ENCODE measurements at regions not wholly inside any gene's neighbourhood (a gene's known extent, or its start where the extent isn't known, plus 50 kb on each side); places are given as distances from the start of the nearest gene placed in this dataset.

DNA sequence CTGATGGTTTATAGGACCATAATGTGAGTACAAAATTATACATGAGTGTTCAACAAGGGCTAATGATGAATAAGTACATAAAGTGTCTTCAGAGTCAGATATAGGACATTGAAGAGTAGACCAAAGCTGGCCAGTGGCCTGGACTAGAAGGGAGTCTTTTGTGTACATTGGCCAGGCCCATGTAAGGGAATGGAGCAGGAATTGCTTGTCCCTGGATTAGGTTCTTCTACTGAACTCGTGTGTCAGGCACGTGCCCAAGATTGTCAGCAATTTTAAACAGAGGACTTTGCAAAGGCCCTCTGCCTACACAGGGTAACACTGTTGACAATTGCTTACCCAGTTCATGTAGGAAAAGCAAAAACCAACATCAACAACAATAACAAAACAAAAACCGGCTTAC is 196.0 kb upstream of the SEL1L start:
- no peaks in the 10 kb centered on the region for H3K36me3 ChIP-seq (ENCODE audit: control insufficient read depth in 4 of 4, insufficient read depth in 4 of 4, low read length in 4 of 4)
- DNase-seq (no peak), ATAC-seq (ENCODE audit: insufficient read depth, low FRiP score) (no peak)
- H3K9me3 ChIP-seq (ENCODE audit: control insufficient read depth in 4 of 4, insufficient read depth in 3 of 4, low read length in 3 of 4) = no peaks in the 10 kb centered on the region
- H3K9ac ChIP-seq (ENCODE audit: insufficient read depth in 1 of 2, low read length in 2 of 2) = no peak overlapping the region
- no peak overlapping the region for H3K4me3 ChIP-seq
- 81 to 88% methylated on average over 3 of the region's 3 CpGs for WGBS, 2 donors
- H3K4me1 ChIP-seq (ENCODE audit: control insufficient read depth in 5 of 5, insufficient read depth in 5 of 5, low read length in 5 of 5) = peaks cover 0 to 18% (median 5%) of the 10 kb centered on the region in 5 donors
- no peaks in the 10 kb centered on the region for H3K27me3 ChIP-seq (ENCODE audit: control insufficient read depth in 3 of 3, insufficient read depth in 3 of 3, low read length in 2 of 3)
- H3K27ac ChIP-seq (ENCODE audit: low read depth in 1 of 2, low read length in 1 of 2) = no peak overlapping the region
- TF ChIP-seq, protein P1, sequence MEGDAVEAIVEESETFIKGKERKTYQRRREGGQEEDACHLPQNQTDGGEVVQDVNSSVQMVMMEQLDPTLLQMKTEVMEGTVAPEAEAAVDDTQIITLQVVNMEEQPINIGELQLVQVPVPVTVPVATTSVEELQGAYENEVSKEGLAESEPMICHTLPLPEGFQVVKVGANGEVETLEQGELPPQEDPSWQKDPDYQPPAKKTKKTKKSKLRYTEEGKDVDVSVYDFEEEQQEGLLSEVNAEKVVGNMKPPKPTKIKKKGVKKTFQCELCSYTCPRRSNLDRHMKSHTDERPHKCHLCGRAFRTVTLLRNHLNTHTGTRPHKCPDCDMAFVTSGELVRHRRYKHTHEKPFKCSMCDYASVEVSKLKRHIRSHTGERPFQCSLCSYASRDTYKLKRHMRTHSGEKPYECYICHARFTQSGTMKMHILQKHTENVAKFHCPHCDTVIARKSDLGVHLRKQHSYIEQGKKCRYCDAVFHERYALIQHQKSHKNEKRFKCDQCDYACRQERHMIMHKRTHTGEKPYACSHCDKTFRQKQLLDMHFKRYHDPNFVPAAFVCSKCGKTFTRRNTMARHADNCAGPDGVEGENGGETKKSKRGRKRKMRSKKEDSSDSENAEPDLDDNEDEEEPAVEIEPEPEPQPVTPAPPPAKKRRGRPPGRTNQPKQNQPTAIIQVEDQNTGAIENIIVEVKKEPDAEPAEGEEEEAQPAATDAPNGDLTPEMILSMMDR (IDR thresholded peaks at IDR 0.05; ENCODE audit: control extremely low read depth, extremely low read depth) = no peak

DNA sequence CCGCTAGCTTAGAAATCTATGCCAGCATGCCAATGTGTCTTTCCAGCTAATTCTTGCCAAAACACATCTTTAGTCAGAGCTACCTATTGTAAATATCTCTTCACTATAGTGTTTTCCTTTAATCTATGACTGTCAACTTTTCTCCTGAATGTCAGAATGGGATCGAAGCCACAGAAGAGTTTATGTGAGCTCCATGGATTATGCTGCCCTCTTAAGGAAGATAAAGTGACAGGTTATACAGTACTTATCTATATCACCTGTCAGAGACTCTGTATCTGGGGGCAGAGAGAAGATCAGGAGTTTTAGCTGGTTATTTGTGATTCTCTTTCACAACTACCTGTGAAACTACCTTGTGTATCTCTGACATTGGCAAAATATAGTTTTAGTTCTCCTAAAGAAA is 204.3 kb upstream of the SEL1L start:
- Histone ChIP-seq H3K9me3 (ENCODE audit: control insufficient read depth in 4 of 4, insufficient read depth in 3 of 4, low read length in 3 of 4) (no peaks in the 10 kb centered on the region), H3K4me3 (no peak overlapping the region), H3K27ac (ENCODE audit: low read depth in 1 of 2, low read length in 1 of 2) (no peak overlapping the region), H3K36me3 (ENCODE audit: control insufficient read depth in 4 of 4, insufficient read depth in 4 of 4, low read length in 4 of 4) (no peaks in the 10 kb centered on the region), H3K9ac (ENCODE audit: insufficient read depth in 1 of 2, low read length in 2 of 2) (no peak overlapping the region), H3K4me1 (ENCODE audit: control insufficient read depth in 5 of 5, insufficient read depth in 5 of 5, low read length in 5 of 5) (no peaks in the 10 kb centered on the region), H3K27me3 (ENCODE audit: control insufficient read depth in 3 of 3, insufficient read depth in 3 of 3, low read length in 2 of 3) (no peaks in the 10 kb centered on the region)
- WGBS, 2 donors = 80 to 82% methylated on average over 2 of the region's 2 CpGs
- ATAC-seq (ENCODE audit: insufficient read depth, low FRiP score) (no peak), DNase-seq (no peak)
- TF ChIP-seq, protein P1 (IDR thresholded peaks at IDR 0.05; ENCODE audit: control extremely low read depth, extremely low read depth) = no peak

DNA sequence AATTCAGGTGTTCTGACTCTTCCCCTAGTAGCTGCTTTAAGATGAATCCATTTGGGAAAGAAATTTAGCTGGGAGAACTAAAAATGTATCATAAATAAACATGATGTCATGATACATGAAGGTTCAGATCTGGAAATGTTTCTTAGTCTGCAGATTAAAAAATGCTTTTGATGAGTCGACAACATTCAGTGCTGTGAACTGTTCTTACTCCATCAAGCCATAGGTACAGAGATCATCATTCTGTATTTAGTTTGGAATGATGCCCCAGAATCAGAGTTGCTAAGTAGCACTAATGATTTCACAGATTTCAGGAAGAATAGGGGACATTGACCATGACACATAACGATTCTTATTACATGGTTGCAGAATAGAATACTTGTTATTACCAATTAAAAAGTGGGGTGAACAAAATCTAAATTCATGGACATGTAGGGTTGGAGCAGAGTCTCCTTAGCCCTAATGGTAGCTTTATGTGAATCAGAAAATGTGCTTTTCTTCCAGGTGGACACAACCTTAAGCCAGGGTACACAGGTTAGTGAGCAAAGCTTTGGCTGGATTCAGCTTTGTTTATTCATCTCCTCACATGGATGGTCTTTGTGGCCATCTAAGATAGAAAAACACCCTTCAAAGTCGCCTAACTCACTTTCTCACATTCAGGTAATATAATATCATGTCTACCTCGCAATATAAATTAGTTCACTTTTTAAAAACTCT is 205.4 kb upstream of the SEL1L start:
- ATAC-seq (ENCODE audit: insufficient read depth, low FRiP score) (no peak), DNase-seq (no peak)
- Histone ChIP-seq H3K9ac (ENCODE audit: insufficient read depth in 1 of 2, low read length in 2 of 2) (no peak overlapping the region), H3K4me3 (no peak overlapping the region), H3K4me1 (ENCODE audit: control insufficient read depth in 5 of 5, insufficient read depth in 5 of 5, low read length in 5 of 5) (no peaks in the 10 kb centered on the region), H3K36me3 (ENCODE audit: control insufficient read depth in 4 of 4, insufficient read depth in 4 of 4, low read length in 4 of 4) (no peaks in the 10 kb centered on the region), H3K27ac (ENCODE audit: low read depth in 1 of 2, low read length in 1 of 2) (no peak overlapping the region), H3K9me3 (ENCODE audit: control insufficient read depth in 4 of 4, insufficient read depth in 3 of 4, low read length in 3 of 4) (no peaks in the 10 kb centered on the region), H3K27me3 (ENCODE audit: control insufficient read depth in 3 of 3, insufficient read depth in 3 of 3, low read length in 2 of 3) (no peaks in the 10 kb centered on the region)
- TF ChIP-seq, protein P1 (IDR thresholded peaks at IDR 0.05; ENCODE audit: control extremely low read depth, extremely low read depth) = no peak
- 80 to 89% methylated on average over 4 of the region's 4 CpGs for WGBS, 2 donors

DNA sequence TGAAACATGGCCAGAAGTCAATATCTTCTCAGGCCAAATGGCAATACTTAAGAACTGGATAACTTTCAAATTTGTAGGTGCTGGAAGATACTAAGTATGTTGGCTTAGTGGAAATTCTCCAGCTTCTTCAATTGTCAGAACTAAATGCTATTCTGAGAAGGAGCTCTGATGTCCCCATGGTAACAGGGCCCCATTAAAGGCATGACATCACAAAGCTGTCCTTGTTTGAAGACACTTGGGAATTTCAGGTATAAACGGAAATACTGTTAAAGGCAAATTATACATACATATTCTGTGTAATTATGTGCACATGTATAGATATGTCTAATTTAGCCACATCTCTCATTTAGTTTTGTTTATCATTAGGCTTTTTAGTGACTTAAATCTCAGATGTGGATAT is 210.0 kb upstream of the SEL1L start:
- TF ChIP-seq, protein P1 (IDR thresholded peaks at IDR 0.05; ENCODE audit: control extremely low read depth, extremely low read depth) = no peak
- ATAC-seq (ENCODE audit: insufficient read depth, low FRiP score) (no peak), DNase-seq (no peak)
- no peaks in the 10 kb centered on the region for H3K9me3 ChIP-seq (ENCODE audit: control insufficient read depth in 4 of 4, insufficient read depth in 3 of 4, low read length in 3 of 4)
- no peaks in the 10 kb centered on the region for H3K36me3 ChIP-seq (ENCODE audit: control insufficient read depth in 4 of 4, insufficient read depth in 4 of 4, low read length in 4 of 4)
- WGBS, 2 donors = 80 to 85% methylated on average over 1 of the region's 1 CpG
- no peaks in the 10 kb centered on the region for H3K27me3 ChIP-seq (ENCODE audit: control insufficient read depth in 3 of 3, insufficient read depth in 3 of 3, low read length in 2 of 3)
- no peak overlapping the region for H3K4me3 ChIP-seq
- H3K4me1 ChIP-seq (ENCODE audit: control insufficient read depth in 5 of 5, insufficient read depth in 5 of 5, low read length in 5 of 5) = no peaks in the 10 kb centered on the region
- H3K9ac ChIP-seq (ENCODE audit: insufficient read depth in 1 of 2, low read length in 2 of 2) = no peak overlapping the region
- no peak overlapping the region for H3K27ac ChIP-seq (ENCODE audit: low read depth in 1 of 2, low read length in 1 of 2)
